K562 (cell line): ENCODE measurements at regions not wholly inside any gene's neighbourhood (a gene's known extent, or its start where the extent isn't known, plus 50 kb on each side); places are given as distances from the start of the nearest gene placed in this dataset.

Experiments used
- ARID1B ChIP-seq: fragments of 450-650 bp; IDR thresholded peaks from 2 replicates; pipeline ENCODE4 v1.6.1; 2016; ENCODE audit warnings: antibody characterized with exemption, mild to moderate bottlenecking, inconsistent platforms
- MCM7 ChIP-seq, 2 experiments: fragments of 450-650 bp; IDR thresholded peaks; 2 replicates each; pipeline ENCODE4 v1.6.1; 2016 to 2018
- MEIS2 ChIP-seq: fragments of 450-650 bp; IDR thresholded peaks from 2 replicates; pipeline ENCODE4 v1.6.1; 2014; ENCODE audit warnings: mild to moderate bottlenecking; ENCODE audit not compliant: partially characterized antibody
- SMAD3 ChIP-seq: fragments of 450-650 bp; formaldehyde crosslinking; conservative IDR thresholded peaks from 2 replicates; pipeline ENCODE4 v1.4.0; 2020; ENCODE audit warnings: mild to moderate bottlenecking
- TF ChIP-seq, protein P1 (sequence below): sonication (generic); formaldehyde crosslinking; IDR thresholded peaks from 2 replicates; pipeline ENCODE4 v1.8.1; 2022; ENCODE audit warnings: missing genetic modification reagents

DNA sequence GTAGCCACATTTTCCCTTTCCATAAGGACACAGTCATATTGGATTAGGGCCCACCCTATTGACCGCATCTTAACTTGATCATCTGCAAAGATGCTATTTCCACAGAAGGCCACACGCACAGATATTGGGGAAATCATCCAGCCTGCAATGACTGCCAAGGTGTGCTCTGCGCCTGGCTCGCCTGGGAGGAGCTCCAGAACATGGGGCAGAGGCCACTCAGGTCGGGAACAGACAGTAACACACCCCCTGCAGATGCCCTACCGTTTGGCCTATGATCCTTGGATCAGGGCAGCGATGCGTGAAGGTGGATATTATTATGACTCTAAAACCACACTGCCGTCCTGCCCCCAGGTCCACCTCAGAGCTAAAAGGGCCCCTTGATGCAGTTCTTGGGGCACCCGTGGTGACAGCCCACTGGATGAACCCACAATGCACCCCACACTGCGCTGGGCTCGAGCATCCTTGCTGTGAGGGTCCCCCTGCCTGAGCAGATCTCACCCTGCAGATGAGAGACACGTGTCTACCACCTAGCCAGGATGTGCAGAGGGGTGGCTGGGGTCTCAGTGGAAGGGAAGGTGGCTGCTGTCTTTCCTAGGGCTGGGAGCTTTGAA, 72.9 kb upstream of the ZNF516 start:
- TF ChIP-seq ARID1B (no peak), MEIS2 (no peak), MCM7 (IDR thresholded peaks at IDR 0.05) (no peak), SMAD3 (CRISPR knock-in tag) (no peak)
- TF ChIP-seq, protein P1, sequence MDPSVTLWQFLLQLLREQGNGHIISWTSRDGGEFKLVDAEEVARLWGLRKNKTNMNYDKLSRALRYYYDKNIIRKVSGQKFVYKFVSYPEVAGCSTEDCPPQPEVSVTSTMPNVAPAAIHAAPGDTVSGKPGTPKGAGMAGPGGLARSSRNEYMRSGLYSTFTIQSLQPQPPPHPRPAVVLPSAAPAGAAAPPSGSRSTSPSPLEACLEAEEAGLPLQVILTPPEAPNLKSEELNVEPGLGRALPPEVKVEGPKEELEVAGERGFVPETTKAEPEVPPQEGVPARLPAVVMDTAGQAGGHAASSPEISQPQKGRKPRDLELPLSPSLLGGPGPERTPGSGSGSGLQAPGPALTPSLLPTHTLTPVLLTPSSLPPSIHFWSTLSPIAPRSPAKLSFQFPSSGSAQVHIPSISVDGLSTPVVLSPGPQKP (CRISPR knock-in tag), result no peak
